ENCODE measurements at regions not wholly inside any gene's neighbourhood (a gene's known extent, or its start where the extent isn't known, plus 50 kb on each side); places are given as distances from the start of the nearest gene placed in this dataset.

DNA sequence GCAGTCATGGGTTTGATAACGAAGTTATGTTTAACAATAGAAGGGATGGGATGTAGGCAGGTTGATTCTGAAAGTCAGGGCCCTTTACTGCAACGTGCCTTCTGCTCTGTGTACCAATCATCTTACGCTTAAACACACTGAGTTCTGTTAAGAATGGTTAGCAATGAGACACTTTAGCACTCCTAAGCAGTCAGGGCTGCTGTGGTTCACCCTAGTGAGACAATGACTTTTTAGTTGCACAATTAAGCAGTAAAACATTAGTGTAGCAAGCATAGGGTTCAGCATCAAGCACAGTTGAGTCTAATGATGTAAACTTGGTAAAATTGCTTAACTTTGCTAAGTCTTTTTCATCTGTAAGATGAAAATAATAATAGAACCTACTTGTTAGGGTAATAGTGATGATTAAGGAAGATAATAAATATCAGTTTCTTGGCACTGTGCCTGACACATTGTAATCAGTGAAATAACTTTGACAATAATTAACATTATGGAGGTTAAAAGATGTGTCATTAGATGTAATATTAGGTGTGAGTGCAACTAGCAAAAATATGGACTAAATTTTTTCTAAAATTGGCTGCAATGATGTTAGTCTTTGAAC lies 484.2 kb upstream of the THBS1 start:
- TF ChIP-seq, protein P1, sequence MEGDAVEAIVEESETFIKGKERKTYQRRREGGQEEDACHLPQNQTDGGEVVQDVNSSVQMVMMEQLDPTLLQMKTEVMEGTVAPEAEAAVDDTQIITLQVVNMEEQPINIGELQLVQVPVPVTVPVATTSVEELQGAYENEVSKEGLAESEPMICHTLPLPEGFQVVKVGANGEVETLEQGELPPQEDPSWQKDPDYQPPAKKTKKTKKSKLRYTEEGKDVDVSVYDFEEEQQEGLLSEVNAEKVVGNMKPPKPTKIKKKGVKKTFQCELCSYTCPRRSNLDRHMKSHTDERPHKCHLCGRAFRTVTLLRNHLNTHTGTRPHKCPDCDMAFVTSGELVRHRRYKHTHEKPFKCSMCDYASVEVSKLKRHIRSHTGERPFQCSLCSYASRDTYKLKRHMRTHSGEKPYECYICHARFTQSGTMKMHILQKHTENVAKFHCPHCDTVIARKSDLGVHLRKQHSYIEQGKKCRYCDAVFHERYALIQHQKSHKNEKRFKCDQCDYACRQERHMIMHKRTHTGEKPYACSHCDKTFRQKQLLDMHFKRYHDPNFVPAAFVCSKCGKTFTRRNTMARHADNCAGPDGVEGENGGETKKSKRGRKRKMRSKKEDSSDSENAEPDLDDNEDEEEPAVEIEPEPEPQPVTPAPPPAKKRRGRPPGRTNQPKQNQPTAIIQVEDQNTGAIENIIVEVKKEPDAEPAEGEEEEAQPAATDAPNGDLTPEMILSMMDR (IDR thresholded peaks at IDR 0.05) = no peak
- TF ChIP-seq BHLHE40 (IDR thresholded peaks at IDR 0.05; ENCODE audit: low read depth, low read length) = no peak
- TF ChIP-seq EP300 (IDR thresholded peaks at IDR 0.05) = no peak
- no peak for TF ChIP-seq POLR2A (IDR thresholded peaks at IDR 0.05; ENCODE audit: low read length)
- TF ChIP-seq CHD2 (IDR thresholded peaks at IDR 0.05; ENCODE audit: low read length, partially characterized antibody) = no peak
- no peak for TF ChIP-seq ZFP36 (IDR thresholded peaks at IDR 0.05; ENCODE audit: borderline replicate concordance, partially characterized antibody)
- TF ChIP-seq, protein P2, sequence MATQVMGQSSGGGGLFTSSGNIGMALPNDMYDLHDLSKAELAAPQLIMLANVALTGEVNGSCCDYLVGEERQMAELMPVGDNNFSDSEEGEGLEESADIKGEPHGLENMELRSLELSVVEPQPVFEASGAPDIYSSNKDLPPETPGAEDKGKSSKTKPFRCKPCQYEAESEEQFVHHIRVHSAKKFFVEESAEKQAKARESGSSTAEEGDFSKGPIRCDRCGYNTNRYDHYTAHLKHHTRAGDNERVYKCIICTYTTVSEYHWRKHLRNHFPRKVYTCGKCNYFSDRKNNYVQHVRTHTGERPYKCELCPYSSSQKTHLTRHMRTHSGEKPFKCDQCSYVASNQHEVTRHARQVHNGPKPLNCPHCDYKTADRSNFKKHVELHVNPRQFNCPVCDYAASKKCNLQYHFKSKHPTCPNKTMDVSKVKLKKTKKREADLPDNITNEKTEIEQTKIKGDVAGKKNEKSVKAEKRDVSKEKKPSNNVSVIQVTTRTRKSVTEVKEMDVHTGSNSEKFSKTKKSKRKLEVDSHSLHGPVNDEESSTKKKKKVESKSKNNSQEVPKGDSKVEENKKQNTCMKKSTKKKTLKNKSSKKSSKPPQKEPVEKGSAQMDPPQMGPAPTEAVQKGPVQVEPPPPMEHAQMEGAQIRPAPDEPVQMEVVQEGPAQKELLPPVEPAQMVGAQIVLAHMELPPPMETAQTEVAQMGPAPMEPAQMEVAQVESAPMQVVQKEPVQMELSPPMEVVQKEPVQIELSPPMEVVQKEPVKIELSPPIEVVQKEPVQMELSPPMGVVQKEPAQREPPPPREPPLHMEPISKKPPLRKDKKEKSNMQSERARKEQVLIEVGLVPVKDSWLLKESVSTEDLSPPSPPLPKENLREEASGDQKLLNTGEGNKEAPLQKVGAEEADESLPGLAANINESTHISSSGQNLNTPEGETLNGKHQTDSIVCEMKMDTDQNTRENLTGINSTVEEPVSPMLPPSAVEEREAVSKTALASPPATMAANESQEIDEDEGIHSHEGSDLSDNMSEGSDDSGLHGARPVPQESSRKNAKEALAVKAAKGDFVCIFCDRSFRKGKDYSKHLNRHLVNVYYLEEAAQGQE (IDR thresholded peaks at IDR 0.05) = no peak
- no peak for TF ChIP-seq RCOR1 (IDR thresholded peaks at IDR 0.05; ENCODE audit: low read depth, low read length)
- TF ChIP-seq, protein P3, sequence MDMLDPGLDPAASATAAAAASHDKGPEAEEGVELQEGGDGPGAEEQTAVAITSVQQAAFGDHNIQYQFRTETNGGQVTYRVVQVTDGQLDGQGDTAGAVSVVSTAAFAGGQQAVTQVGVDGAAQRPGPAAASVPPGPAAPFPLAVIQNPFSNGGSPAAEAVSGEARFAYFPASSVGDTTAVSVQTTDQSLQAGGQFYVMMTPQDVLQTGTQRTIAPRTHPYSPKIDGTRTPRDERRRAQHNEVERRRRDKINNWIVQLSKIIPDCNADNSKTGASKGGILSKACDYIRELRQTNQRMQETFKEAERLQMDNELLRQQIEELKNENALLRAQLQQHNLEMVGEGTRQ (IDR thresholded peaks at IDR 0.05) = no peak
- TF ChIP-seq CBX2 (IDR thresholded peaks at IDR 0.05; ENCODE audit: borderline replicate concordance, low read depth) = no peak
- TF ChIP-seq, protein P4, sequence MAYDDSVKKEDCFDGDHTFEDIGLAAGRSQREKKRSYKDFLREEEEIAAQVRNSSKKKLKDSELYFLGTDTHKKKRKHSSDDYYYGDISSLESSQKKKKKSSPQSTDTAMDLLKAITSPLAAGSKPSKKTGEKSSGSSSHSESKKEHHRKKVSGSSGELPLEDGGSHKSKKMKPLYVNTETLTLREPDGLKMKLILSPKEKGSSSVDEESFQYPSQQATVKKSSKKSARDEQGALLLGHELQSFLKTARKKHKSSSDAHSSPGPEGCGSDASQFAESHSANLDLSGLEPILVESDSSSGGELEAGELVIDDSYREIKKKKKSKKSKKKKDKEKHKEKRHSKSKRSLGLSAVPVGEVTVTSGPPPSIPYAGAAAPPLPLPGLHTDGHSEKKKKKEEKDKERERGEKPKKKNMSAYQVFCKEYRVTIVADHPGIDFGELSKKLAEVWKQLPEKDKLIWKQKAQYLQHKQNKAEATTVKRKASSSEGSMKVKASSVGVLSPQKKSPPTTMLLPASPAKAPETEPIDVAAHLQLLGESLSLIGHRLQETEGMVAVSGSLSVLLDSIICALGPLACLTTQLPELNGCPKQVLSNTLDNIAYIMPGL (CRISPR knock-in tag; IDR thresholded peaks at IDR 0.05; ENCODE audit: borderline replicate concordance) = no peak
- TF ChIP-seq, protein P5, sequence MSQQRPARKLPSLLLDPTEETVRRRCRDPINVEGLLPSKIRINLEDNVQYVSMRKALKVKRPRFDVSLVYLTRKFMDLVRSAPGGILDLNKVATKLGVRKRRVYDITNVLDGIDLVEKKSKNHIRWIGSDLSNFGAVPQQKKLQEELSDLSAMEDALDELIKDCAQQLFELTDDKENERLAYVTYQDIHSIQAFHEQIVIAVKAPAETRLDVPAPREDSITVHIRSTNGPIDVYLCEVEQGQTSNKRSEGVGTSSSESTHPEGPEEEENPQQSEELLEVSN (IDR thresholded peaks at IDR 0.05; ENCODE audit: borderline replicate concordance, low read depth) = no peak
- TF ChIP-seq SREBF2 (IDR thresholded peaks at IDR 0.05) = no peak

Measured in A549 (cell line).